Transverse colon (tissue), 4 donors: ENCODE measurements at regions not wholly inside any gene's neighbourhood (a gene's known extent, or its start where the extent isn't known, plus 50 kb on each side); places are given as distances from the start of the nearest gene placed in this dataset.

Experiments
- CTCF ChIP-seq, 5 experiments: fragments of 200-600 bp in 3 of 5; fragments of 450-650 bp in 2 of 5; sonication (generic) in 3 of 5; IDR thresholded peaks; 1 replicate in 2 of 5; 2 replicates in 3 of 5; pipeline ENCODE4 v1.5.1; 2016 to 2017; ENCODE audit warnings: antibody characterized with exemption in 5 of 5, inconsistent platforms in 3 of 5, mild to moderate bottlenecking in 2 of 5, moderate library complexity in 1 of 5
- EP300 ChIP-seq: sonication (generic); formaldehyde crosslinking; IDR thresholded peaks from one replicate; pipeline ENCODE4 v1.6.1; 2017; ENCODE audit warnings: antibody characterized with exemption, low read depth
- POLR2A ChIP-seq: fragments of 450-650 bp; IDR thresholded peaks from one replicate; pipeline ENCODE4 v1.6.1; 2016; ENCODE audit warnings: antibody characterized with exemption, mild to moderate bottlenecking, moderate library complexity
- POLR2AphosphoS5 ChIP-seq, 3 donors: sonication (generic); formaldehyde crosslinking; IDR thresholded peaks; one replicate each; pipeline ENCODE4 v1.6.1; 2016; ENCODE audit warnings: antibody characterized with exemption in 3 of 3

- TF ChIP-seq POLR2A, result no peak
- no peak for TF ChIP-seq CTCF (IDR thresholded peaks at IDR 0.05)
- TF ChIP-seq POLR2AphosphoS5 (IDR thresholded peaks at IDR 0.05), result no peak
- TF ChIP-seq EP300, result no peak
Observed at GRCh38 chr5:23014825-23015224, 161.7 kb upstream of the CDH12 start.
